ENCODE measurements at regions not wholly inside any gene's neighbourhood (a gene's known extent, or its start where the extent isn't known, plus 50 kb on each side); places are given as distances from the start of the nearest gene placed in this dataset.

GRCh38 chr1:19536519-19536918, 51.2 kb upstream of the CAPZB start:
- TF ChIP-seq CTCF (IDR thresholded peaks at IDR 0.05) (no peak), POLR2A (IDR thresholded peaks at IDR 0.05) (no peak), EP300 (IDR thresholded peaks at IDR 0.05) (no peak)
